Endothelial cell of umbilical vein (primary cell): ENCODE measurements at regions not wholly inside any gene's neighbourhood (a gene's known extent, or its start where the extent isn't known, plus 50 kb on each side); places are given as distances from the start of the nearest gene placed in this dataset.

Source experiments
- BruUV-seq: library from RNA; stranded (reverse); fragments of 400-500 nt; replicated peaks from 2 replicates; lab custom pipeline; 2021; lab: Mats Ljungman, UMichigan
- CTCF ChIA-PET: fragments of 300-600, 350-600 bp; sonication (Branson Sonifier 250); formaldehyde crosslinking; loops from one replicate; lab custom pipeline; 2021; ENCODE audit warnings: antibody characterized with exemption, inconsistent platforms; lab: Charles Lee
- POLR2A ChIA-PET: fragments of 300-600, 350-600 bp; sonication (Branson Sonifier 250); formaldehyde crosslinking; loops from one replicate; lab custom pipeline; 2021; ENCODE audit warnings: antibody characterized with exemption, inconsistent platforms; lab: Charles Lee
- DNase-seq: peaks from one replicate; pipeline ENCODE4 v3.0.0-alpha.2; 2011; ENCODE audit warnings: low read depth, low spot score
- FAIRE-seq: peaks from 2 replicates; lab custom pipeline; 2011; peaks lifted over from hg19 to GRCh38; lab: Jason Lieb, UNC
- H2AFZ ChIP-seq: 2 replicates; pipeline ENCODE4 v1.6.0; 2012; ENCODE audit warnings: low read depth, low read length, control low read depth, inconsistent platforms
- H3K27ac ChIP-seq: 2 replicates; pipeline ENCODE4 v1.5.1; 2011; ENCODE audit warnings: low read depth, mild to moderate bottlenecking, control low read depth, low read length, moderate library complexity; ENCODE audit not compliant: insufficient read depth
- H3K27me3 ChIP-seq, 2 experiments: 2 replicates each; pipeline versions ENCODE4 v1.6.0 to v1.6.1; 2011; ENCODE audit warnings: low read length in 2 of 2, mixed read lengths in 1 of 2; ENCODE audit not compliant: control insufficient read depth in 2 of 2, insufficient read depth in 2 of 2
- H3K36me3 ChIP-seq, 2 experiments: 2 replicates in 1 of 2; 3 replicates in 1 of 2; pipeline ENCODE4 v1.5.1; 2011; ENCODE audit warnings: low read length in 2 of 2, mild to moderate bottlenecking in 1 of 2, moderate library complexity in 1 of 2; ENCODE audit not compliant: control insufficient read depth in 2 of 2, insufficient read depth in 2 of 2; ENCODE audit errors: extremely low read depth in 1 of 2
- H3K4me1 ChIP-seq: 3 replicates; pipeline ENCODE4 v1.5.1; 2011; ENCODE audit warnings: mild to moderate bottlenecking, low read length; ENCODE audit not compliant: control insufficient read depth, insufficient read depth; ENCODE audit errors: extremely low read depth
- H3K4me2 ChIP-seq: 2 replicates; pipeline ENCODE4 v1.6.1; 2011; ENCODE audit warnings: low read length, control low read depth, mixed read lengths; ENCODE audit not compliant: insufficient read depth
- H3K4me3 ChIP-seq, 3 experiments: fragments of 200-600 bp in 1 of 3; sonication (generic), shearing (Covaris generic) in 1 of 3; replicated peaks in 1 of 3; 2 replicates each; pipeline ENCODE4 v1.5.1; 2011 to 2016; ENCODE audit warnings: control low read depth in 3 of 3, low read length in 3 of 3, mild to moderate bottlenecking in 2 of 3, inconsistent platforms in 1 of 3, low read depth in 1 of 3, moderate library complexity in 1 of 3; ENCODE audit not compliant: insufficient read depth in 1 of 3
- H3K79me2 ChIP-seq: 2 replicates; pipeline ENCODE4 v1.6.0; 2012; ENCODE audit warnings: low read length, inconsistent platforms; ENCODE audit not compliant: control insufficient read depth, insufficient read depth
- H3K9ac ChIP-seq: replicated peaks from 2 replicates; pipeline ENCODE3; 2011; ENCODE audit warnings: low read length, control low read depth; ENCODE audit not compliant: insufficient read depth; ENCODE audit errors: extremely low read depth
- H3K9me1 ChIP-seq: replicated peaks from 3 replicates; pipeline ENCODE4 v1.6.0; 2011; ENCODE audit warnings: mild to moderate bottlenecking, low read length; ENCODE audit not compliant: control insufficient read depth, insufficient read depth; ENCODE audit errors: extremely low read depth
- H3K9me3 ChIP-seq: replicated peaks from 2 replicates; pipeline ENCODE4 v1.5.1; 2012; ENCODE audit warnings: low read length, inconsistent platforms; ENCODE audit not compliant: control insufficient read depth, insufficient read depth
- H4K20me1 ChIP-seq: replicated peaks from 2 replicates; pipeline ENCODE3; 2011; ENCODE audit warnings: mild to moderate bottlenecking, low read length; ENCODE audit not compliant: control insufficient read depth, insufficient read depth; ENCODE audit errors: extremely low read depth
- EZH2 ChIP-seq: IDR thresholded peaks from 2 replicates; pipeline ENCODE4 v1.6.1; 2012; ENCODE audit warnings: borderline replicate concordance, low read depth, mild to moderate bottlenecking, moderate library complexity, low read length, inconsistent platforms; ENCODE audit not compliant: severe bottlenecking
- FOS ChIP-seq: IDR thresholded peaks from 2 replicates; pipeline ENCODE4 v1.6.1; 2011; ENCODE audit warnings: mild to moderate bottlenecking, low read length, moderate library complexity, borderline replicate concordance; ENCODE audit not compliant: insufficient read depth
- GATA2 ChIP-seq: IDR thresholded peaks from 2 replicates; pipeline ENCODE4 v1.7.0; 2011; ENCODE audit warnings: low read depth, mild to moderate bottlenecking, moderate library complexity, mixed read lengths, low read length; ENCODE audit not compliant: insufficient read length, insufficient read depth
- JUN ChIP-seq: IDR thresholded peaks from 2 replicates; pipeline ENCODE4 v1.6.1; 2011; ENCODE audit warnings: borderline replicate concordance, low read depth; ENCODE audit not compliant: insufficient read length, insufficient read depth
- MYC ChIP-seq: IDR thresholded peaks from one replicate; pipeline ENCODE4 v1.6.1; 2011; ENCODE audit warnings: mild to moderate bottlenecking, low read depth, low read length
- POLR2A ChIP-seq: IDR thresholded peaks from 2 replicates; pipeline ENCODE4 v1.6.1; 2012; ENCODE audit warnings: low read depth, mild to moderate bottlenecking, control low read depth, low read length
- POLR2AphosphoS5 ChIP-seq: IDR thresholded peaks from 2 replicates; pipeline ENCODE4 v1.6.1; 2012; ENCODE audit warnings: low read depth, mild to moderate bottlenecking, control low read depth, low read length, moderate library complexity; ENCODE audit not compliant: insufficient read depth
- dilution Hi-C: fragments of 300-500 bp; cut with MboI; formaldehyde crosslinking; loops from one replicate; pipeline ENCODE4 v1.15.0; 2019; ENCODE audit warnings: low sequenced_read_pairs; ENCODE audit not compliant: extremely low pct_ligation_motif_present
- intact Hi-C: fragments of 100-400 bp; cut with micrococcal nuclease; formaldehyde crosslinking; loops from one replicate; pipeline ENCODE4 v1.10.0; 2022
- TF ChIP-seq, protein P1 (sequence below), 2 donors: IDR thresholded peaks; 1 replicate in 1 of 2; 2 replicates in 1 of 2; pipeline ENCODE4 v1.5.1; 2011; ENCODE audit warnings: low read length in 2 of 2, mild to moderate bottlenecking in 2 of 2, moderate library complexity in 2 of 2, control low read depth in 1 of 2, inconsistent platforms in 1 of 2, low read depth in 1 of 2; ENCODE audit not compliant: insufficient read depth in 1 of 2; ENCODE audit errors: extremely low read depth in 1 of 2
- TF ChIP-seq, protein P2 (sequence below): IDR thresholded peaks from 2 replicates; pipeline ENCODE4 v1.6.1; 2011; ENCODE audit not compliant: insufficient read depth, insufficient read length

DNA sequence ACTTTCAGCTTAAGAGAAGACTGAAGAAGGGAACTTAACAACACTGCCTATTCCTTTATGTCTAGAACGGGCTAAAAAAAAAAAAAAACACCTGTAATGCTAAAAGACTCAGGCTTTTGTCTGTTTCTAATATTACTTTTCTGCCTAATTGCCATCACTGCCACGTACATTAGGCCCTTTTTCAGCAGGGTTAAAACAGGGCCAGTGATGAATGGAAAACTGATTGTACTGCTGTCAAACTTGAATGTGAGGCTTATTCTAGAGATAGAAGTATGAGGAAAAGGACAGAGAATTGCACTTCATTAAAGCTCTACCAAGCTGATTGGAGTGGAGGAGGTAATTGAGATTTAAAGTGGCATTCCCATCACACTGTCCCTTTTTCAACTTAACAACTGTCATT, 535.8 kb downstream of the PRKD1 start:
- intact Hi-C loops (no loop called here), dilution Hi-C loops (no loop called here)
- FAIRE-seq = no peak
- H3K9me1 ChIP-seq = no peaks in the 10 kb centered on the region
- no peak for TF ChIP-seq FOS
- TF ChIP-seq JUN = no peak
- TF ChIP-seq, protein P1, sequence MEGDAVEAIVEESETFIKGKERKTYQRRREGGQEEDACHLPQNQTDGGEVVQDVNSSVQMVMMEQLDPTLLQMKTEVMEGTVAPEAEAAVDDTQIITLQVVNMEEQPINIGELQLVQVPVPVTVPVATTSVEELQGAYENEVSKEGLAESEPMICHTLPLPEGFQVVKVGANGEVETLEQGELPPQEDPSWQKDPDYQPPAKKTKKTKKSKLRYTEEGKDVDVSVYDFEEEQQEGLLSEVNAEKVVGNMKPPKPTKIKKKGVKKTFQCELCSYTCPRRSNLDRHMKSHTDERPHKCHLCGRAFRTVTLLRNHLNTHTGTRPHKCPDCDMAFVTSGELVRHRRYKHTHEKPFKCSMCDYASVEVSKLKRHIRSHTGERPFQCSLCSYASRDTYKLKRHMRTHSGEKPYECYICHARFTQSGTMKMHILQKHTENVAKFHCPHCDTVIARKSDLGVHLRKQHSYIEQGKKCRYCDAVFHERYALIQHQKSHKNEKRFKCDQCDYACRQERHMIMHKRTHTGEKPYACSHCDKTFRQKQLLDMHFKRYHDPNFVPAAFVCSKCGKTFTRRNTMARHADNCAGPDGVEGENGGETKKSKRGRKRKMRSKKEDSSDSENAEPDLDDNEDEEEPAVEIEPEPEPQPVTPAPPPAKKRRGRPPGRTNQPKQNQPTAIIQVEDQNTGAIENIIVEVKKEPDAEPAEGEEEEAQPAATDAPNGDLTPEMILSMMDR (IDR thresholded peaks at IDR 0.05; ENCODE audit: extremely low read depth in 1 of 2, insufficient read depth in 1 of 2, low read depth in 1 of 2, low read length in 2 of 2) = no peak
- no peak for TF ChIP-seq POLR2AphosphoS5
- TF ChIP-seq, protein P2, sequence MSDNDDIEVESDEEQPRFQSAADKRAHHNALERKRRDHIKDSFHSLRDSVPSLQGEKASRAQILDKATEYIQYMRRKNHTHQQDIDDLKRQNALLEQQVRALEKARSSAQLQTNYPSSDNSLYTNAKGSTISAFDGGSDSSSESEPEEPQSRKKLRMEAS = no peak
- no peak for TF ChIP-seq POLR2A
- no peak for TF ChIP-seq EZH2
- no peak for TF ChIP-seq GATA2
- no peak for TF ChIP-seq MYC
- no peak for DNase-seq
- H3K9ac ChIP-seq = no peak overlapping the region
- H3K27ac ChIP-seq = no peak overlapping the region
- H3K4me1 ChIP-seq = no peaks in the 10 kb centered on the region
- H3K4me3 ChIP-seq = no peak overlapping the region
- ChIA-PET POLR2A (no interaction called here), CTCF (no interaction called here)
- H3K27me3 ChIP-seq = peaks cover 1 to 4% of the 10 kb centered on the region in 2 experiments
- no TSS peak for BruUV-seq
- H3K9me3 ChIP-seq = no peaks in the 10 kb centered on the region
- no peaks in the 10 kb centered on the region for H4K20me1 ChIP-seq
- no peaks in the 10 kb centered on the region for H3K79me2 ChIP-seq
- no peaks in the 10 kb centered on the region for H3K36me3 ChIP-seq
- H3K4me2 ChIP-seq = no peak overlapping the region
- no peak overlapping the region for H2AFZ ChIP-seq
